ENCODE measurements at regions not wholly inside any gene's neighbourhood (a gene's known extent, or its start where the extent isn't known, plus 50 kb on each side); places are given as distances from the start of the nearest gene placed in this dataset.

DNA sequence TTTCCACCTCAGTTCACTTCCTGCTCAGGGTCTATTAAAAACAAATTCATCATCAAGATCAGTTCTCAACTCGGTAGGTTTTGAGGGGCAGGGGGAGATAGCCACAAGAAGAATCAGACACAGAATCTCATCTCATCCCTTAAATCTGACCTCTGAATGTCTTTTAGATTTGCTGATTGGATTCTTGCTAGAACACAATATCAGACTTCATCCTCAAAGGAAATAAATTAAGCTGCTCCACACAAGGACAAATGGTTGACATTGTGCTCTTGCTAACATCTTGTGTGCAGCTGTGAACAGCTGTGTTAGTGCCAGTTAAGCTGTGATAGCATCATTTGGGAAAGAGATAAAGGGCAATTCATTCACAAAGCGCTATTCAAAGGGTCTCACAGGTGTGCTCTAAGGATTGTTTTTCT is 184.0 kb upstream of the ADAMTS9 start:
- H3K9ac ChIP-seq (ENCODE audit: extremely low read depth, low read length, poor library complexity, severe bottlenecking), result no peak overlapping the region
- H3K36me3 Mint-ChIP-seq (ENCODE audit: low read depth), result no peaks in the 10 kb centered on the region
- peaks cover 18% of the 10 kb centered on the region for H3K9me3 ChIP-seq (ENCODE audit: control insufficient read depth, low read length)
- H3K27me3 Mint-ChIP-seq (ENCODE audit: insufficient read depth), result peaks cover 13% of the 10 kb centered on the region
- no peak overlapping the region for H3K4me3 ChIP-seq (ENCODE audit: low read length)
- no peak overlapping the region for H3K27ac Mint-ChIP-seq
- TF ChIP-seq, protein P1, sequence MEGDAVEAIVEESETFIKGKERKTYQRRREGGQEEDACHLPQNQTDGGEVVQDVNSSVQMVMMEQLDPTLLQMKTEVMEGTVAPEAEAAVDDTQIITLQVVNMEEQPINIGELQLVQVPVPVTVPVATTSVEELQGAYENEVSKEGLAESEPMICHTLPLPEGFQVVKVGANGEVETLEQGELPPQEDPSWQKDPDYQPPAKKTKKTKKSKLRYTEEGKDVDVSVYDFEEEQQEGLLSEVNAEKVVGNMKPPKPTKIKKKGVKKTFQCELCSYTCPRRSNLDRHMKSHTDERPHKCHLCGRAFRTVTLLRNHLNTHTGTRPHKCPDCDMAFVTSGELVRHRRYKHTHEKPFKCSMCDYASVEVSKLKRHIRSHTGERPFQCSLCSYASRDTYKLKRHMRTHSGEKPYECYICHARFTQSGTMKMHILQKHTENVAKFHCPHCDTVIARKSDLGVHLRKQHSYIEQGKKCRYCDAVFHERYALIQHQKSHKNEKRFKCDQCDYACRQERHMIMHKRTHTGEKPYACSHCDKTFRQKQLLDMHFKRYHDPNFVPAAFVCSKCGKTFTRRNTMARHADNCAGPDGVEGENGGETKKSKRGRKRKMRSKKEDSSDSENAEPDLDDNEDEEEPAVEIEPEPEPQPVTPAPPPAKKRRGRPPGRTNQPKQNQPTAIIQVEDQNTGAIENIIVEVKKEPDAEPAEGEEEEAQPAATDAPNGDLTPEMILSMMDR (conservative IDR thresholded peaks at IDR 0.05), result no peak
- H3K4me1 Mint-ChIP-seq, result peaks cover 17% of the 10 kb centered on the region
- no peak for DNase-seq
- H3K36me3 ChIP-seq (ENCODE audit: control insufficient read depth, insufficient read depth, low read length), result no peaks in the 10 kb centered on the region
- no peak overlapping the region for H3K4me3 Mint-ChIP-seq
- no peaks in the 10 kb centered on the region for H3K9me3 Mint-ChIP-seq
- H3K27me3 ChIP-seq (ENCODE audit: control insufficient read depth, insufficient read depth, low read length, poor library complexity, severe bottlenecking), result no peaks in the 10 kb centered on the region
- WGBS, 2 experiments (ENCODE audit: insufficient coverage in 1 of 2, insufficient read length in 1 of 2), result 62 to 80% methylated on average over 1 to 2 of the region's 2 CpGs
- H3K27ac ChIP-seq (ENCODE audit: low read depth, low read length), result no peak overlapping the region
- peaks cover 3% of the 10 kb centered on the region for H3K4me1 ChIP-seq (ENCODE audit: control insufficient read depth, insufficient read depth, low read length)

DNA sequence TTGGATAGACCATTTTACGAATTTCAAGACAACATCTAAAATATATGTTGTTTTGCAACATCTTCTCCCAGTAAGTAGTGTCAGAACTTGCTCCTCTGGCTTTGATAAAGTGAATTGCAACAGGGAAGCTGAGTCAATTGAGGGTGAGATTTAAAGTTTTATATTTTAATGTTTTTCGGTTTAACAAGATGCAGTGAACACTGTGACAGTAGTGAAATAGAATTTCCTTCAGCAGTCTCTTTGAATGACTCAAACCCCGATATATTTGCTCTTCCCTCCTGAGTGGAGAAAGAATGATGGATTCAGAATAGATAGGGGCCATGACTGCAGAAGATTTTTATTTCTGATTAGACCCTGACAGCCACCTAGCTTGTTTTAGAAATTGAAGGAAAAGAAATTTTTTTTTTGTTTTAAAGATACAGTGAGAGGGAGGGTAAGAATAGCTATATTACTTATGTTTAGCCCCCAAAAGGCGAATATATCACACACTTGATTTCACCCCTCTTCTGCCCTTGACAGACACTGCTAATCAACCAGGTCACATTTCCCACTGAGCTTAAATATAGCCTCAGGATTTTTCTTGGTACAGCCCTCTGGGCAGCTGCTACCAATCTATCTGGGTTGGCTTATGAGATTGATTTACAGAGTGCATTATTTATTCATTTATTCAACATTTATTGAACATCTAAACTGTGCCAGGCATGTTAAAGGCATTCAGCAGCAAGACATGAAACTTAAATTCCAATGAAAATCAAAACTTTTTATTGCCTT is 183.3 kb upstream of the ADAMTS9 start:
- H3K4me3 Mint-ChIP-seq, result no peak overlapping the region
- no peak overlapping the region for H3K9ac ChIP-seq (ENCODE audit: extremely low read depth, low read length, poor library complexity, severe bottlenecking)
- TF ChIP-seq, protein P1 (conservative IDR thresholded peaks at IDR 0.05), result no peak
- no peak overlapping the region for H3K27ac ChIP-seq (ENCODE audit: low read depth, low read length)
- H3K27ac Mint-ChIP-seq, result no peak overlapping the region
- H3K9me3 ChIP-seq (ENCODE audit: control insufficient read depth, low read length), result peaks cover 18% of the 10 kb centered on the region
- H3K9me3 Mint-ChIP-seq, result no peaks in the 10 kb centered on the region
- H3K27me3 ChIP-seq (ENCODE audit: control insufficient read depth, insufficient read depth, low read length, poor library complexity, severe bottlenecking), result no peaks in the 10 kb centered on the region
- no peaks in the 10 kb centered on the region for H3K36me3 ChIP-seq (ENCODE audit: control insufficient read depth, insufficient read depth, low read length)
- H3K4me1 Mint-ChIP-seq, result peaks cover 20% of the 10 kb centered on the region
- peaks cover 11% of the 10 kb centered on the region for H3K27me3 Mint-ChIP-seq (ENCODE audit: insufficient read depth)
- H3K4me3 ChIP-seq (ENCODE audit: low read length), result no peak overlapping the region
- H3K36me3 Mint-ChIP-seq (ENCODE audit: low read depth), result no peaks in the 10 kb centered on the region
- no peak for DNase-seq
- H3K4me1 ChIP-seq (ENCODE audit: control insufficient read depth, insufficient read depth, low read length), result peaks cover 3% of the 10 kb centered on the region
- WGBS, 2 experiments (ENCODE audit: insufficient coverage in 1 of 2, insufficient read length in 1 of 2), result 90 to 93% methylated on average over 2 to 4 of the region's 4 CpGs

DNA sequence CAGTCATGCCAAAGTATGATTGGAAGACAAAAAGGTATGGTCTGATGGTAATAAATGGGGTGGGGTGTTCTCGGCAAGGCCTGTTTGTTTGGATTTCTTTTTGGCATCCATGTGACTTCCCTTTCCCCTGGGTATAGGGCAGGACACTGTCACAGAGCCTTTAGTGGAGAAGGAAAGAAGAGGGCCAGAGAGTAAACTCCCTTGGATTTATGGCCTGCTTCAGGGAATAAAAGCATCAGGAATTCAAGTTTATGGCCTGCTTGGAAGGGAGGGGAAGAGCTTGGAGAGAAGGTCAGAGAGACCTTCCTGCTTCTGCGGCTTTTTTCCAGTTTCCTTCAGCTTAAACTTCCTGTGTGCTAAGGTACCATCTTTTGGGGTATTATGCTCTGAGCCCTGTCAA is 179.4 kb upstream of the ADAMTS9 start:
- H3K4me1 ChIP-seq (ENCODE audit: control insufficient read depth, insufficient read depth, low read length), result peaks cover 3% of the 10 kb centered on the region
- H3K27me3 ChIP-seq (ENCODE audit: control insufficient read depth, insufficient read depth, low read length, poor library complexity, severe bottlenecking), result no peaks in the 10 kb centered on the region
- 80 to 96% methylated on average over 1 to 2 of the region's 2 CpGs for WGBS, 2 experiments (ENCODE audit: insufficient coverage in 1 of 2, insufficient read length in 1 of 2)
- Mint-ChIP-seq H3K4me1 (peaks cover 14% of the 10 kb centered on the region), H3K27me3 (ENCODE audit: insufficient read depth) (no peaks in the 10 kb centered on the region), H3K4me3 (no peak overlapping the region), H3K9me3 (no peaks in the 10 kb centered on the region), H3K36me3 (ENCODE audit: low read depth) (no peaks in the 10 kb centered on the region), H3K27ac (no peak overlapping the region)
- H3K27ac ChIP-seq (ENCODE audit: low read depth, low read length), result no peak overlapping the region
- H3K4me3 ChIP-seq (ENCODE audit: low read length), result no peak overlapping the region
- no peak for DNase-seq
- no peaks in the 10 kb centered on the region for H3K36me3 ChIP-seq (ENCODE audit: control insufficient read depth, insufficient read depth, low read length)
- TF ChIP-seq, protein P1 (conservative IDR thresholded peaks at IDR 0.05), result no peak
- H3K9ac ChIP-seq (ENCODE audit: extremely low read depth, low read length, poor library complexity, severe bottlenecking), result no peak overlapping the region
- peaks cover 18% of the 10 kb centered on the region for H3K9me3 ChIP-seq (ENCODE audit: control insufficient read depth, low read length)

All from endodermal cell (in vitro differentiated cells).